ENCODE measurements at regions not wholly inside any gene's neighbourhood (a gene's known extent, or its start where the extent isn't known, plus 50 kb on each side); places are given as distances from the start of the nearest gene placed in this dataset.

GRCh38 chr10:38605153-38605661, 511.1 kb downstream of the ZNF37A start:
- no peak for TF ChIP-seq POLR2A (IDR thresholded peaks at IDR 0.05)
- TF ChIP-seq CTCF (IDR thresholded peaks at IDR 0.05), result no peak
- no peak for TF ChIP-seq EP300 (IDR thresholded peaks at IDR 0.05)
